ENCODE measurements at regions not wholly inside any gene's neighbourhood (a gene's known extent, or its start where the extent isn't known, plus 50 kb on each side); places are given as distances from the start of the nearest gene placed in this dataset.

DNA sequence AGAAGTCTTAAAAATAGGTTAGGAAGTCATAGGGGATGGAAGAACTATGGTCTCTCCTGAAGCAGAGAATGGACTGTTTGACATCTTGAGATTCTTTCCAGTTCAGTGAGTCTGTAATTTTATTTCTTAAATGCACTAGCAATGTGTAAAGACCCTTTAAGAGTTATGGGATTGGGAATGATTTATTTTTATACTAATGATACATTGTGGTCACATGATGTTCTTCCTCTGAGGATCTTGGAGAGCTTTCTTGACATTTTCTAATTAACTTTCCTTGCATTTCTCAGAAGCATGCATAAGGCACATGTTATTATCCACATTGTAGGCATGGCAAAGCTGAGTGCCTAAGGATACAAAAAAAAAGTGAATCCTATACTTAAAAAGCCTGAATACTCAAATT, 507.6 kb upstream of the NRSN1 start (continued):
- TF ChIP-seq JUND (IDR thresholded peaks at IDR 0.05) (no peak), GABPA (IDR thresholded peaks at IDR 0.05 in 1 of 2, conservative IDR thresholded peaks at IDR 0.05 in 1 of 2) (no peak), TAF1 (conservative IDR thresholded peaks at IDR 0.05) (no peak), HNF4G (IDR thresholded peaks at IDR 0.05) (no peak), SP1 (IDR thresholded peaks at IDR 0.05) (no peak)

DNA sequence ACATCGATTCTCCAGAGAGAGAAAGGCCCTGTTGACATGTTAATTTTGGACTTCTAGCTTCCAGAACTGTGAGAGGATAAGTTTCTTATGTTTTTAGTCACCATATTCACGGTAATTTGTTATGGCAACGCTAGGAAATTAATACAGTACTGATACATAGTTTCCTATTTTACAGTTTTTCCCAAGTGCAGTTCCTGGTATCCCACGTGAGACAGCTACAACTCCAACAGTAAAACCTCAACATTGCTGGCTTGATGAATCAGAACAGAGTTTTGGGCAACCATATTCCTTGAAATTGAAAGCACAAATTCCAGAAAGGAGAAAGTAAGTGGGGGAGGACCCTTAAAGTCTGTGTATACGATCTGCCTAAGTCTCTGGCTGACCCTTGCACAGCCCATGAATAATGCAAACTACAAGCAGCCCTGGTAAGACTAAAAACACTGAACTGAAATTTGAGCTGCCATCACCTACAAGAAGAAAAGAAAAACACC, 505.1 kb upstream of the NRSN1 start:
- no peak overlapping the region for H3K4me3 ChIP-seq (ENCODE audit: low read depth in 1 of 3, low read length in 3 of 3)
- H3K36me3 ChIP-seq (ENCODE audit: control insufficient read depth in 4 of 4, insufficient read depth in 3 of 4, low read depth in 1 of 4, low read length in 3 of 4), result no peaks in the 10 kb centered on the region
- H3K9me3 ChIP-seq (ENCODE audit: control insufficient read depth in 4 of 4, low read length in 3 of 4), result no peaks in the 10 kb centered on the region
- no peak for TF ChIP-seq YY1 (IDR thresholded peaks at IDR 0.05)
- no peak for TF ChIP-seq GABPA (IDR thresholded peaks at IDR 0.05 in 1 of 2, conservative IDR thresholded peaks at IDR 0.05 in 1 of 2)
- TF ChIP-seq, protein P1, sequence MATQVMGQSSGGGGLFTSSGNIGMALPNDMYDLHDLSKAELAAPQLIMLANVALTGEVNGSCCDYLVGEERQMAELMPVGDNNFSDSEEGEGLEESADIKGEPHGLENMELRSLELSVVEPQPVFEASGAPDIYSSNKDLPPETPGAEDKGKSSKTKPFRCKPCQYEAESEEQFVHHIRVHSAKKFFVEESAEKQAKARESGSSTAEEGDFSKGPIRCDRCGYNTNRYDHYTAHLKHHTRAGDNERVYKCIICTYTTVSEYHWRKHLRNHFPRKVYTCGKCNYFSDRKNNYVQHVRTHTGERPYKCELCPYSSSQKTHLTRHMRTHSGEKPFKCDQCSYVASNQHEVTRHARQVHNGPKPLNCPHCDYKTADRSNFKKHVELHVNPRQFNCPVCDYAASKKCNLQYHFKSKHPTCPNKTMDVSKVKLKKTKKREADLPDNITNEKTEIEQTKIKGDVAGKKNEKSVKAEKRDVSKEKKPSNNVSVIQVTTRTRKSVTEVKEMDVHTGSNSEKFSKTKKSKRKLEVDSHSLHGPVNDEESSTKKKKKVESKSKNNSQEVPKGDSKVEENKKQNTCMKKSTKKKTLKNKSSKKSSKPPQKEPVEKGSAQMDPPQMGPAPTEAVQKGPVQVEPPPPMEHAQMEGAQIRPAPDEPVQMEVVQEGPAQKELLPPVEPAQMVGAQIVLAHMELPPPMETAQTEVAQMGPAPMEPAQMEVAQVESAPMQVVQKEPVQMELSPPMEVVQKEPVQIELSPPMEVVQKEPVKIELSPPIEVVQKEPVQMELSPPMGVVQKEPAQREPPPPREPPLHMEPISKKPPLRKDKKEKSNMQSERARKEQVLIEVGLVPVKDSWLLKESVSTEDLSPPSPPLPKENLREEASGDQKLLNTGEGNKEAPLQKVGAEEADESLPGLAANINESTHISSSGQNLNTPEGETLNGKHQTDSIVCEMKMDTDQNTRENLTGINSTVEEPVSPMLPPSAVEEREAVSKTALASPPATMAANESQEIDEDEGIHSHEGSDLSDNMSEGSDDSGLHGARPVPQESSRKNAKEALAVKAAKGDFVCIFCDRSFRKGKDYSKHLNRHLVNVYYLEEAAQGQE (IDR thresholded peaks at IDR 0.05), result no peak
- no peak overlapping the region for H3K27ac ChIP-seq (ENCODE audit: low read depth in 1 of 2, low read length in 2 of 2)
- no peak for DNase-seq (ENCODE audit: low spot score)
- no peak overlapping the region for H3K9ac ChIP-seq (ENCODE audit: low read depth in 1 of 2, low read length in 2 of 2)
- H3K27me3 ChIP-seq (ENCODE audit: control insufficient read depth in 4 of 4, insufficient read depth in 4 of 4, low read length in 3 of 4), result no peaks in the 10 kb centered on the region
- no peaks in the 10 kb centered on the region for H3K4me1 ChIP-seq (ENCODE audit: control insufficient read depth in 4 of 4, insufficient read depth in 4 of 4, low read length in 3 of 4)
- WGBS, result 72% methylated on average over 5 of the region's 5 CpGs

DNA sequence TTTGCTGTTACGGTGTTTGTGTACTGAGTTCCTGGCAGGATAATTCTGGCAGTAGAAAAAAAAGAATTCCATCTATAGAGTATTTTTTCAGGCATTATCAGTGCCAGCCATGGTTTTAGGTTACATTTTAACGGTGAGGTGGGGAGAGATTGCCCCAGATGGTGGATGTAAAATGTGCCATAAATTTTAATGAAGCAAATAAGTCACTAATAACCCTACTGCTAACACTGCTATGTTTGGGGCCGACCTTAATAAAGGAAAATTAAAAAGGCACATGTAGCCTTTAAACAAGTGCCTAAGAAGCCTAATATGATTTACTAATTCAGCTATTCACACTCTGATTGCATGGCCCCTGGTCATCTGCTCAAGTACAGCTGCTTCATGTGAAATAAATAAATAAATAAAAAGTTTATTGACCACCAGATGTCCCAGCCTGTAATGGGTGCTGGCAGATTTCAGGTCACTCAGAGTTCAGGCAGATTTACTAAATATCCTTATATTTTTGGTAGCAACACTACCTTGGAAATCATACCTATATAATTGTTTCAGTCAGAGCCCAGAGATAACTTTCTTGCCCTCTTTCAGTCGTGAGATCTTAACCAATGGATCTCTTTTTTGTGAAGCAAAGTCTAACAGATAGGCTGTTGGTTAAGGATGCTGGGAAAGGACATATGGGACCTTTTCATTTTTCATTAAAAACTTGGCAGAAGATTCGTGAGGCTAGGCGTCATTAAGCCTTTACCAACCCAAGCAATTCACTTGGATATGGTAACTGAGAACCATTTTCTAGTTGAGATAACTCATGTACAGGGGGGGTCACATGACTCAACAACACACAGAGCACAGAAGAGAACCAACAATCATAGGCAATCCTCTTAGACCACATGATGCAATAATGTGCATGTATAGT, 495.0 kb upstream of the NRSN1 start:
- H3K36me3 ChIP-seq (ENCODE audit: control insufficient read depth in 4 of 4, insufficient read depth in 3 of 4, low read depth in 1 of 4, low read length in 3 of 4), result no peaks in the 10 kb centered on the region
- no peak overlapping the region for H3K4me3 ChIP-seq (ENCODE audit: low read depth in 1 of 3, low read length in 3 of 3)
- WGBS, result 85% methylated on average over 6 of the region's 6 CpGs
- H3K4me1 ChIP-seq (ENCODE audit: control insufficient read depth in 4 of 4, insufficient read depth in 4 of 4, low read length in 3 of 4), result no peaks in the 10 kb centered on the region
- H3K9ac ChIP-seq (ENCODE audit: low read depth in 1 of 2, low read length in 2 of 2), result no peak overlapping the region
- H3K27ac ChIP-seq (ENCODE audit: low read depth in 1 of 2, low read length in 2 of 2), result no peak overlapping the region
- DNase-seq (ENCODE audit: low spot score), result no peak
- no peaks in the 10 kb centered on the region for H3K9me3 ChIP-seq (ENCODE audit: control insufficient read depth in 4 of 4, low read length in 3 of 4)
- no peaks in the 10 kb centered on the region for H3K27me3 ChIP-seq (ENCODE audit: control insufficient read depth in 4 of 4, insufficient read depth in 4 of 4, low read length in 3 of 4)
- no peak for TF ChIP-seq EGR1 (IDR thresholded peaks at IDR 0.05; ENCODE audit: low read depth in 2 of 2)
- TF ChIP-seq, protein P2, sequence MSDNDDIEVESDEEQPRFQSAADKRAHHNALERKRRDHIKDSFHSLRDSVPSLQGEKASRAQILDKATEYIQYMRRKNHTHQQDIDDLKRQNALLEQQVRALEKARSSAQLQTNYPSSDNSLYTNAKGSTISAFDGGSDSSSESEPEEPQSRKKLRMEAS (IDR thresholded peaks at IDR 0.05), result no peak
- no peak for TF ChIP-seq RAD21 (IDR thresholded peaks at IDR 0.05)
- TF ChIP-seq, protein P3, sequence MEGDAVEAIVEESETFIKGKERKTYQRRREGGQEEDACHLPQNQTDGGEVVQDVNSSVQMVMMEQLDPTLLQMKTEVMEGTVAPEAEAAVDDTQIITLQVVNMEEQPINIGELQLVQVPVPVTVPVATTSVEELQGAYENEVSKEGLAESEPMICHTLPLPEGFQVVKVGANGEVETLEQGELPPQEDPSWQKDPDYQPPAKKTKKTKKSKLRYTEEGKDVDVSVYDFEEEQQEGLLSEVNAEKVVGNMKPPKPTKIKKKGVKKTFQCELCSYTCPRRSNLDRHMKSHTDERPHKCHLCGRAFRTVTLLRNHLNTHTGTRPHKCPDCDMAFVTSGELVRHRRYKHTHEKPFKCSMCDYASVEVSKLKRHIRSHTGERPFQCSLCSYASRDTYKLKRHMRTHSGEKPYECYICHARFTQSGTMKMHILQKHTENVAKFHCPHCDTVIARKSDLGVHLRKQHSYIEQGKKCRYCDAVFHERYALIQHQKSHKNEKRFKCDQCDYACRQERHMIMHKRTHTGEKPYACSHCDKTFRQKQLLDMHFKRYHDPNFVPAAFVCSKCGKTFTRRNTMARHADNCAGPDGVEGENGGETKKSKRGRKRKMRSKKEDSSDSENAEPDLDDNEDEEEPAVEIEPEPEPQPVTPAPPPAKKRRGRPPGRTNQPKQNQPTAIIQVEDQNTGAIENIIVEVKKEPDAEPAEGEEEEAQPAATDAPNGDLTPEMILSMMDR (IDR thresholded peaks at IDR 0.05; ENCODE audit: low read depth, low read length, missing input control), result no peak
- TF ChIP-seq TAF1 (conservative IDR thresholded peaks at IDR 0.05), result no peak
- no peak for TF ChIP-seq NR2F2 (IDR thresholded peaks at IDR 0.05)
- TF ChIP-seq RXRA (IDR thresholded peaks at IDR 0.05), result no peak
- TF ChIP-seq, protein P1 (IDR thresholded peaks at IDR 0.05), result no peak
- no peak for TF ChIP-seq GABPA (IDR thresholded peaks at IDR 0.05 in 1 of 2, conservative IDR thresholded peaks at IDR 0.05 in 1 of 2)
- TF ChIP-seq FOXA1 (IDR thresholded peaks at IDR 0.05), result no peak
- no peak for TF ChIP-seq FOXA2 (IDR thresholded peaks at IDR 0.05)
- no peak for TF ChIP-seq HNF4A (conservative IDR thresholded peaks at IDR 0.05)
- TF ChIP-seq YY1 (IDR thresholded peaks at IDR 0.05), result no peak
- TF ChIP-seq, protein P4, sequence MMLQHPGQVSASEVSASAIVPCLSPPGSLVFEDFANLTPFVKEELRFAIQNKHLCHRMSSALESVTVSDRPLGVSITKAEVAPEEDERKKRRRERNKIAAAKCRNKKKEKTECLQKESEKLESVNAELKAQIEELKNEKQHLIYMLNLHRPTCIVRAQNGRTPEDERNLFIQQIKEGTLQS (IDR thresholded peaks at IDR 0.05), result no peak
- no peak for TF ChIP-seq JUND (IDR thresholded peaks at IDR 0.05)
- TF ChIP-seq, protein P5, sequence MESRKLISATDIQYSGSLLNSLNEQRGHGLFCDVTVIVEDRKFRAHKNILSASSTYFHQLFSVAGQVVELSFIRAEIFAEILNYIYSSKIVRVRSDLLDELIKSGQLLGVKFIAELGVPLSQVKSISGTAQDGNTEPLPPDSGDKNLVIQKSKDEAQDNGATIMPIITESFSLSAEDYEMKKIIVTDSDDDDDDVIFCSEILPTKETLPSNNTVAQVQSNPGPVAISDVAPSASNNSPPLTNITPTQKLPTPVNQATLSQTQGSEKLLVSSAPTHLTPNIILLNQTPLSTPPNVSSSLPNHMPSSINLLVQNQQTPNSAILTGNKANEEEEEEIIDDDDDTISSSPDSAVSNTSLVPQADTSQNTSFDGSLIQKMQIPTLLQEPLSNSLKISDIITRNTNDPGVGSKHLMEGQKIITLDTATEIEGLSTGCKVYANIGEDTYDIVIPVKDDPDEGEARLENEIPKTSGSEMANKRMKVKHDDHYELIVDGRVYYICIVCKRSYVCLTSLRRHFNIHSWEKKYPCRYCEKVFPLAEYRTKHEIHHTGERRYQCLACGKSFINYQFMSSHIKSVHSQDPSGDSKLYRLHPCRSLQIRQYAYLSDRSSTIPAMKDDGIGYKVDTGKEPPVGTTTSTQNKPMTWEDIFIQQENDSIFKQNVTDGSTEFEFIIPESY (IDR thresholded peaks at IDR 0.05), result no peak
